H9 (cell line): ENCODE measurements at regions not wholly inside any gene's neighbourhood (a gene's known extent, or its start where the extent isn't known, plus 50 kb on each side); places are given as distances from the start of the nearest gene placed in this dataset.

ENCODE experiments used
- DNase-seq: peaks from one replicate; pipeline ENCODE4 v3.0.0-alpha.2; 2017
- H2AFZ ChIP-seq: one replicate; pipeline ENCODE4 v1.6.1; 2013; ENCODE audit warnings: mild to moderate bottlenecking, low read length, control low read depth, moderate library complexity
- H2AK5ac ChIP-seq: 2 replicates; pipeline ENCODE4 v1.6.1; 2013; ENCODE audit warnings: low read length, control low read depth, mixed read lengths; ENCODE audit not compliant: insufficient read length
- H2BK120ac ChIP-seq: one replicate; pipeline ENCODE4 v1.6.1; 2013; ENCODE audit warnings: low read depth, mild to moderate bottlenecking, low read length, control low read depth, inconsistent platforms; ENCODE audit not compliant: poor library complexity, severe bottlenecking
- H2BK12ac ChIP-seq: 2 replicates; pipeline ENCODE4 v1.6.1; 2013; ENCODE audit warnings: low read length, control low read depth, mixed read lengths, low read depth; ENCODE audit not compliant: insufficient read length
- H2BK15ac ChIP-seq: 2 replicates; pipeline ENCODE4 v1.6.1; 2013; ENCODE audit warnings: low read depth, low read length, control low read depth
- H2BK20ac ChIP-seq: one replicate; pipeline ENCODE4 v1.6.1; 2013; ENCODE audit warnings: low read depth, mild to moderate bottlenecking, low read length, control low read depth, inconsistent platforms; ENCODE audit not compliant: poor library complexity, severe bottlenecking
- H2BK5ac ChIP-seq: 2 replicates; pipeline ENCODE4 v1.6.1; 2013; ENCODE audit warnings: low read length, control low read depth, mixed read lengths; ENCODE audit not compliant: insufficient read length
- H3K14ac ChIP-seq: 2 replicates; pipeline ENCODE4 v1.6.1; 2013; ENCODE audit warnings: low read length, control low read depth; ENCODE audit not compliant: insufficient read depth
- H3K18ac ChIP-seq: 2 replicates; pipeline ENCODE4 v1.6.1; 2013; ENCODE audit warnings: low read depth, mild to moderate bottlenecking, mixed read lengths, low read length, control low read depth; ENCODE audit not compliant: insufficient read length
- H3K23ac ChIP-seq: 2 replicates; pipeline ENCODE4 v1.6.1; 2013; ENCODE audit warnings: low read length, control low read depth, mixed read lengths, low read depth; ENCODE audit not compliant: insufficient read length
- H3K23me2 ChIP-seq: 2 replicates; pipeline ENCODE4 v1.6.1; 2013; ENCODE audit warnings: low read depth, mild to moderate bottlenecking, mixed read lengths, low read length, control low read depth; ENCODE audit not compliant: insufficient read length, poor library complexity, severe bottlenecking
- H3K27ac ChIP-seq: 2 replicates; pipeline ENCODE4 v1.5.1; 2013; ENCODE audit warnings: low read length, control low read depth, mixed read lengths, low read depth; ENCODE audit not compliant: insufficient read length
- H3K27me3 ChIP-seq: 2 replicates; pipeline ENCODE4 v1.6.1; 2013; ENCODE audit warnings: low read length, control low read depth, inconsistent platforms; ENCODE audit not compliant: insufficient read depth
- H3K4ac ChIP-seq: 2 replicates; pipeline ENCODE4 v1.6.1; 2013; ENCODE audit warnings: low read depth, mild to moderate bottlenecking, control low read depth, inconsistent platforms, low read length, moderate library complexity
- H3K4me1 ChIP-seq: 2 replicates; pipeline ENCODE4 v1.6.1; 2013; ENCODE audit warnings: low read length, control low read depth, inconsistent platforms; ENCODE audit not compliant: insufficient read depth
- H3K4me2 ChIP-seq: 2 replicates; pipeline ENCODE4 v1.6.1; 2013; ENCODE audit warnings: low read length, control low read depth, mixed read lengths; ENCODE audit not compliant: insufficient read length, insufficient read depth
- H3K56ac ChIP-seq: 2 replicates; pipeline ENCODE4 v1.6.1; 2013; ENCODE audit warnings: low read depth, mild to moderate bottlenecking, mixed read lengths, low read length, control low read depth; ENCODE audit not compliant: insufficient read length
- H3K79me1 ChIP-seq: 2 replicates; pipeline ENCODE4 v1.6.1; 2013; ENCODE audit warnings: low read depth, mild to moderate bottlenecking, moderate library complexity, low read length, control low read depth, inconsistent platforms; ENCODE audit not compliant: insufficient read depth, poor library complexity, severe bottlenecking
- H3K79me2 ChIP-seq: 2 replicates; pipeline ENCODE4 v1.6.1; 2013; ENCODE audit warnings: low read length, control low read depth, inconsistent platforms; ENCODE audit not compliant: insufficient read depth
- H3K9ac ChIP-seq: 2 replicates; pipeline ENCODE4 v1.6.1; 2013; ENCODE audit warnings: low read length, control low read depth, mixed read lengths; ENCODE audit not compliant: insufficient read length; ENCODE audit errors: extremely low read depth
- H3K9me3 ChIP-seq: one replicate; pipeline ENCODE4 v1.6.1; 2013; ENCODE audit warnings: low read depth, low read length, inconsistent platforms; ENCODE audit not compliant: control insufficient read depth
- H3T11ph ChIP-seq: one replicate; pipeline ENCODE4 v1.6.1; 2013; ENCODE audit warnings: mild to moderate bottlenecking, low read length, control low read depth, inconsistent platforms
- H4K20me1 ChIP-seq: one replicate; pipeline ENCODE4 v1.6.1; 2013; ENCODE audit not compliant: control insufficient read depth, insufficient read length, insufficient read depth
- H4K5ac ChIP-seq: 2 replicates; pipeline ENCODE4 v1.6.1; 2013; ENCODE audit warnings: low read depth, mild to moderate bottlenecking, mixed read lengths, low read length, control low read depth; ENCODE audit not compliant: insufficient read length
- H4K8ac ChIP-seq: replicated peaks from 2 replicates; pipeline ENCODE4 v1.6.1; 2013; ENCODE audit warnings: low read length, control low read depth, mixed read lengths, low read depth; ENCODE audit not compliant: insufficient read length
- H4K91ac ChIP-seq: 2 replicates; pipeline ENCODE4 v1.6.1; 2013; ENCODE audit warnings: low read depth, mild to moderate bottlenecking, moderate library complexity, mixed read lengths, low read length, control low read depth; ENCODE audit not compliant: insufficient read length
- H3K27ac Mint-ChIP-seq, 3 experiments: 2 replicates in 2 of 3; 3 replicates in 1 of 3; pipeline ENCODE4 v1.8.0; 2020 to 2021; ENCODE audit warnings: mixed read lengths in 3 of 3, mild to moderate bottlenecking in 1 of 3, moderate library complexity in 1 of 3
- H3K27me3 Mint-ChIP-seq: 2 replicates; pipeline ENCODE4 v1.8.0; 2021; ENCODE audit warnings: low read depth, mild to moderate bottlenecking, moderate library complexity, mixed read lengths
- H3K36me3 Mint-ChIP-seq, 3 experiments: 2 replicates in 2 of 3; 3 replicates in 1 of 3; pipeline ENCODE4 v1.8.0; 2020 to 2021; ENCODE audit warnings: low read depth in 3 of 3, mixed read lengths in 3 of 3; ENCODE audit not compliant: insufficient read depth in 1 of 3
- H3K4me1 Mint-ChIP-seq, 2 experiments: 2 replicates each; pipeline ENCODE4 v1.8.0; 2020; ENCODE audit warnings: mixed read lengths in 2 of 2
- H3K4me3 Mint-ChIP-seq, 2 experiments: 2 replicates in 1 of 2; 3 replicates in 1 of 2; pipeline ENCODE4 v1.8.0; 2020 to 2021; ENCODE audit warnings: mild to moderate bottlenecking in 2 of 2, mixed read lengths in 2 of 2, moderate library complexity in 1 of 2
- H3K9me3 Mint-ChIP-seq, 2 experiments: 2 replicates in 1 of 2; 3 replicates in 1 of 2; pipeline ENCODE4 v1.8.0; 2020; ENCODE audit warnings: mild to moderate bottlenecking in 2 of 2, mixed read lengths in 2 of 2, moderate library complexity in 1 of 2
- CTCF ChIP-seq: fragments of 200-600 bp; sonication (generic); conservative IDR thresholded peaks from 3 replicates; pipeline ENCODE4 v1.8.0; 2021; ENCODE audit warnings: antibody characterized with exemption, mild to moderate bottlenecking
- WGBS: extraction: QIAGEN DNeasy Blood & Tissue Kit; methylation state at CpG from one replicate; pipeline ENCODE4 v1.1.7; 2013; ENCODE audit warnings: missing lambda C conversion rate, low lambda C conversion rate, mixed read lengths; ENCODE audit not compliant: insufficient read length; ENCODE audit errors: extremely low coverage; 5-methylcytosine and 5-hydroxymethylcytosine counted together

- WGBS = no CpG with 5 or more reads among the region's 2 CpGs
- peaks cover 51 to 59% of the 10 kb centered on the region in 2 experiments for H3K9me3 Mint-ChIP-seq
- H3K4me2 ChIP-seq = no peak overlapping the region
Measured at GRCh38 chrX:10855845-10856244, 235.5 kb upstream of the MID1 start.

More at GRCh38 chrX:10855845-10856244, 235.5 kb upstream of the MID1 start:
- no peaks in the 10 kb centered on the region for H3K79me2 ChIP-seq
- no peak overlapping the region for H3K4ac ChIP-seq
- no peaks in the 10 kb centered on the region for H3K4me1 ChIP-seq
- H3K56ac ChIP-seq = no peak overlapping the region
- no peak overlapping the region for H2AFZ ChIP-seq
- H4K5ac ChIP-seq = no peak overlapping the region
- H4K8ac ChIP-seq = no peak overlapping the region
- H3K4me1 Mint-ChIP-seq = no peaks in the 10 kb centered on the region
- H3K27me3 ChIP-seq = no peaks in the 10 kb centered on the region
- H2BK5ac ChIP-seq = no peak overlapping the region
- no peak overlapping the region for H2BK12ac ChIP-seq
- H3K9me3 ChIP-seq = no peaks in the 10 kb centered on the region
- peaks cover 0 to 8% (median under 1%) of the 10 kb centered on the region in 3 experiments; a peak in 3 of 7 replicates for H3K36me3 Mint-ChIP-seq
- no peak overlapping the region for H3K27ac Mint-ChIP-seq
- H3K14ac ChIP-seq = no peak overlapping the region
- H3K9ac ChIP-seq = no peak overlapping the region
- no peak overlapping the region for H3K27ac ChIP-seq
- no peak overlapping the region for H2BK120ac ChIP-seq
- no peaks in the 10 kb centered on the region for H3K79me1 ChIP-seq
- H2AK5ac ChIP-seq = no peak overlapping the region
- H3K23me2 ChIP-seq = no peaks in the 10 kb centered on the region
- no peak overlapping the region for H3T11ph ChIP-seq
- no peak overlapping the region for H3K4me3 Mint-ChIP-seq
- no peak for TF ChIP-seq CTCF
- no peak overlapping the region for H3K18ac ChIP-seq
- H4K91ac ChIP-seq = no peak overlapping the region
- no peaks in the 10 kb centered on the region for H3K27me3 Mint-ChIP-seq
- H2BK15ac ChIP-seq = no peak overlapping the region
- no peak overlapping the region for H3K23ac ChIP-seq
- no peak for DNase-seq
- no peak overlapping the region for H2BK20ac ChIP-seq
- H4K20me1 ChIP-seq = no peaks in the 10 kb centered on the region
